Thyroid gland (tissue), 4 donors: ENCODE measurements at regions not wholly inside any gene's neighbourhood (a gene's known extent, or its start where the extent isn't known, plus 50 kb on each side); places are given as distances from the start of the nearest gene placed in this dataset.

ENCODE experiments used
- DNase-seq, 2 donors: peaks; one replicate each; pipeline ENCODE4 v3.0.0-alpha.2; 2019
- H3K27ac ChIP-seq, 3 donors: fragments of 200-600 bp; sonication (generic); 1 replicate in 2 of 3; 2 replicates in 1 of 3; pipeline ENCODE4 v1.5.1; 2016 to 2019; ENCODE audit warnings: mild to moderate bottlenecking in 1 of 3, moderate library complexity in 1 of 3
- H3K27me3 ChIP-seq: fragments of 200-600 bp; sonication (generic); one replicate; pipeline ENCODE4 v1.5.1; 2019
- H3K36me3 ChIP-seq, 2 donors: fragments of 200-600 bp; sonication (generic); one replicate each; pipeline ENCODE4 v1.5.1; 2016 to 2019
- H3K4me1 ChIP-seq, 2 donors: fragments of 200-600 bp; sonication (generic); one replicate each; pipeline ENCODE4 v1.5.1; 2017 to 2019
- H3K4me3 ChIP-seq, 3 donors: fragments of 200-600 bp; sonication (generic); replicated peaks in 1 of 3; 1 replicate in 2 of 3; 2 replicates in 1 of 3; pipeline ENCODE4 v1.5.1; 2016; ENCODE audit warnings: mild to moderate bottlenecking in 1 of 3
- H3K9me3 ChIP-seq: fragments of 200-600 bp; sonication (generic); one replicate; pipeline ENCODE4 v1.5.1; 2017
- CTCF ChIP-seq, 6 experiments: fragments of 200-600 bp in 3 of 6; fragments of 450-650 bp in 3 of 6; sonication (generic) in 3 of 6; IDR thresholded peaks; one replicate each; pipeline ENCODE4 v1.5.1; 2016 to 2019; ENCODE audit warnings: antibody characterized with exemption in 6 of 6, mild to moderate bottlenecking in 2 of 6, inconsistent platforms in 1 of 6, moderate library complexity in 1 of 6
- POLR2A ChIP-seq, 2 donors: fragments of 450-650 bp; IDR thresholded peaks; one replicate each; pipeline ENCODE4 v1.6.1; 2017; ENCODE audit warnings: antibody characterized with exemption in 2 of 2, mild to moderate bottlenecking in 2 of 2, moderate library complexity in 1 of 2
- WGBS, 2 donors: methylation state at CpG; one replicate each; pipeline ENCODE4 v1.1.5; 2017; 5-methylcytosine and 5-hydroxymethylcytosine counted together
- intact Hi-C: fragments of 100-400 bp; cut with DNase I; formaldehyde crosslinking; loops from one replicate; pipeline ENCODE4 v1.15.1; 2023

GRCh38 chr5:63131626-63132285 is 553.1 kb downstream of the LRRC70 start:
- Histone ChIP-seq H3K27me3 (no peaks in the 10 kb centered on the region), H3K27ac (no peak overlapping the region), H3K36me3 (no peaks in the 10 kb centered on the region), H3K4me3 (no peak overlapping the region), H3K9me3 (no peaks in the 10 kb centered on the region), H3K4me1 (no peaks in the 10 kb centered on the region)
- intact Hi-C loops = no loop called here
- WGBS, 2 donors = 87 to 92% methylated on average over 3 of the region's 3 CpGs
- TF ChIP-seq POLR2A (IDR thresholded peaks at IDR 0.05) = no peak
- no peak for TF ChIP-seq CTCF (IDR thresholded peaks at IDR 0.05)
- no peak for DNase-seq

- DNase-seq = no peak
- TF ChIP-seq POLR2A (IDR thresholded peaks at IDR 0.05) (no peak), CTCF (IDR thresholded peaks at IDR 0.05) (no peak)
- no peaks in the 10 kb centered on the region for H3K4me1 ChIP-seq
- intact Hi-C loops = no loop called here
- H3K9me3 ChIP-seq = no peaks in the 10 kb centered on the region
- no peak overlapping the region for H3K27ac ChIP-seq
- no peak overlapping the region for H3K4me3 ChIP-seq
- 91 to 94% methylated on average over 1 of the region's 1 CpG for WGBS, 2 donors
- no peaks in the 10 kb centered on the region for H3K36me3 ChIP-seq
- no peaks in the 10 kb centered on the region for H3K27me3 ChIP-seq
These were observed 550.1 kb downstream of the LRRC70 start for GRCh38 chr5:63128761-63129160.

- no peaks in the 10 kb centered on the region for H3K4me1 ChIP-seq
- no peak for DNase-seq
- intact Hi-C loops = no loop called here
- no peak overlapping the region for H3K4me3 ChIP-seq
- no peaks in the 10 kb centered on the region for H3K9me3 ChIP-seq
- WGBS, 2 donors = 40 to 42% methylated on average over 2 of the region's 2 CpGs
- TF ChIP-seq POLR2A (IDR thresholded peaks at IDR 0.05) (no peak), CTCF (IDR thresholded peaks at IDR 0.05) (no peak)
- no peaks in the 10 kb centered on the region for H3K27me3 ChIP-seq
- no peak overlapping the region for H3K27ac ChIP-seq
- H3K36me3 ChIP-seq = no peaks in the 10 kb centered on the region
These were observed 549.4 kb downstream of the LRRC70 start for GRCh38 chr5:63128018-63128417.

GRCh38 chr5:63127054-63127453 is 548.4 kb downstream of the LRRC70 start:
- no peak overlapping the region for H3K27ac ChIP-seq
- WGBS, 2 donors = 72 to 87% methylated on average over 2 of the region's 2 CpGs
- H3K4me1 ChIP-seq = no peaks in the 10 kb centered on the region
- TF ChIP-seq CTCF (IDR thresholded peaks at IDR 0.05) = no peak
- TF ChIP-seq POLR2A (IDR thresholded peaks at IDR 0.05) = no peak
- H3K4me3 ChIP-seq = no peak overlapping the region
- no peaks in the 10 kb centered on the region for H3K36me3 ChIP-seq
- H3K27me3 ChIP-seq = no peaks in the 10 kb centered on the region
- intact Hi-C loops = no loop called here
- DNase-seq = no peak
- no peaks in the 10 kb centered on the region for H3K9me3 ChIP-seq

GRCh38 chr5:63125862-63126261 is 547.2 kb downstream of the LRRC70 start:
- H3K36me3 ChIP-seq = no peaks in the 10 kb centered on the region
- TF ChIP-seq POLR2A (IDR thresholded peaks at IDR 0.05) (no peak), CTCF (IDR thresholded peaks at IDR 0.05) (peak in 3 of 6 experiments; percentile 23 to 39 (median 30))
- no peaks in the 10 kb centered on the region for H3K9me3 ChIP-seq
- no peak overlapping the region for H3K27ac ChIP-seq
- WGBS, 2 donors = 38 to 40% methylated on average over 2 of the region's 2 CpGs
- intact Hi-C loops = no loop called here
- no peaks in the 10 kb centered on the region for H3K27me3 ChIP-seq
- DNase-seq = no peak
- no peaks in the 10 kb centered on the region for H3K4me1 ChIP-seq
- no peak overlapping the region for H3K4me3 ChIP-seq
